GM13976 (cell line): ENCODE measurements at regions not wholly inside any gene's neighbourhood (a gene's known extent, or its start where the extent isn't known, plus 50 kb on each side); places are given as distances from the start of the nearest gene placed in this dataset.

Experiments used
- DNase-seq: peaks from one replicate; pipeline ENCODE4 v3.0.0; 2012; ENCODE audit warnings: low spot score
- CTCF ChIP-seq: IDR thresholded peaks from 2 replicates; pipeline ENCODE4 v1.5.1; 2012; ENCODE audit warnings: borderline replicate concordance, mild to moderate bottlenecking; ENCODE audit not compliant: insufficient read depth; ENCODE audit errors: extremely low read depth, missing control alignments, control extremely low read depth
- in situ Hi-C: fragments of 300-500 bp; cut with MboI; formaldehyde crosslinking; loops from one replicate; pipeline ENCODE4 v1.12.0; 2022; ENCODE audit warnings: low sequenced_read_pairs, mixed read lengths, inconsistent platforms; ENCODE audit not compliant: unreplicated experiment

- in situ Hi-C loops, result no loop called here
- DNase-seq, result no peak
- TF ChIP-seq CTCF, result no peak
These were observed 361.0 kb upstream of the IL12A start for GRCh38 chr3:159627634-159628033.

- no peak for TF ChIP-seq CTCF
- DNase-seq, result no peak
These were observed 359.1 kb upstream of the IL12A start for GRCh38 chr3:159629329-159630084.

GRCh38 chr3:159631226-159631625, 357.4 kb upstream of the IL12A start:
- TF ChIP-seq CTCF, result no peak
- in situ Hi-C loops, result no loop called here
- no peak for DNase-seq

More at GRCh38 chr3:159629329-159630084, 359.1 kb upstream of the IL12A start:
- in situ Hi-C loops, result no loop called here

- TF ChIP-seq CTCF, result no peak
- DNase-seq, result no peak
- in situ Hi-C loops, result no loop called here
These were observed 356.5 kb upstream of the IL12A start for GRCh38 chr3:159632128-159632527.

- no peak for TF ChIP-seq CTCF
- no peak for DNase-seq
- in situ Hi-C loops, result no loop called here
These were observed 355.8 kb upstream of the IL12A start for GRCh38 chr3:159632851-159633250.

- no peak for DNase-seq
- TF ChIP-seq CTCF, result no peak
- in situ Hi-C loops, result no loop called here
These were observed 354.2 kb upstream of the IL12A start for GRCh38 chr3:159634483-159634882.

- in situ Hi-C loops, result no loop called here
- TF ChIP-seq CTCF, result no peak
- DNase-seq, result no peak
These were observed 353.5 kb upstream of the IL12A start for GRCh38 chr3:159635047-159635641.
